SH-SY5Y (cell line): ENCODE measurements at regions not wholly inside any gene's neighbourhood (a gene's known extent, or its start where the extent isn't known, plus 50 kb on each side); places are given as distances from the start of the nearest gene placed in this dataset.

Source experiments
- GATA2 ChIP-seq: IDR thresholded peaks from 2 replicates; pipeline ENCODE4 v1.6.1; 2011; ENCODE audit warnings: mild to moderate bottlenecking, low read depth, low read length
- GATA3 ChIP-seq: IDR thresholded peaks from 2 replicates; pipeline ENCODE4 v1.6.1; 2011; ENCODE audit warnings: low read depth, mild to moderate bottlenecking, low read length, moderate library complexity

- no peak for TF ChIP-seq GATA2
- no peak for TF ChIP-seq GATA3
Observed at GRCh38 chr13:80451641-80452040, 110.7 kb upstream of the SPRY2 start.
